GM19240 (cell line): ENCODE measurements at regions not wholly inside any gene's neighbourhood (a gene's known extent, or its start where the extent isn't known, plus 50 kb on each side); places are given as distances from the start of the nearest gene placed in this dataset.
"Not testable (repeated sequence)": the region's sequence is repeated elsewhere in the genome, so short reads cannot be mapped to it uniquely, and the experiment has no call there.

Source experiments
- DNase-seq: peaks from one replicate; pipeline ENCODE4 v3.0.0; 2011; ENCODE audit warnings: low spot score; ENCODE audit not compliant: insufficient read length

- no peak for DNase-seq
These were observed 114.0 kb upstream of the GOT2 start for GRCh38 chr16:58847902-58848661.

DNA sequence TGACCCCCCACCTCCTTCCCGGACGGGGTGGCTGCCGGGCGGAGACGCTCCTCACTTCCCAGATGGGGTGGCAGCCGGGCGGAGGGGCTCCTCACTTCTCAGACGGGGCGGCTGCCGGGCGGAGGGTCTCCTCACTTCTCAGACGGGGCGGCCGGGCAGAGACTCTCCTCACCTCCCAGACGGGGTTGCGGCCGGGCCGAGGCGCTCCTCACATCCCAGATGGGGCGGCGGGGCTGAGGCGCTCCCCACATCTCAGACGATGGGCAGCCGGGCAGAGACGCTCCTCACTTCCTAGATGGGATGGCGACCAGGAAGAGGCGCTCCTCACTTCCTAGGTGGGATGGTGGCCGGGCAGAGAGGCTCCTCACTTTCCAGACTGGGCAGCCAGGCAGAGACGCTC lies 112.1 kb upstream of the GOT2 start:
- DNase-seq: not testable (repeated sequence)

GRCh38 chr16:58843675-58844074 lies 109.6 kb upstream of the GOT2 start:
- DNase-seq: no peak

DNA sequence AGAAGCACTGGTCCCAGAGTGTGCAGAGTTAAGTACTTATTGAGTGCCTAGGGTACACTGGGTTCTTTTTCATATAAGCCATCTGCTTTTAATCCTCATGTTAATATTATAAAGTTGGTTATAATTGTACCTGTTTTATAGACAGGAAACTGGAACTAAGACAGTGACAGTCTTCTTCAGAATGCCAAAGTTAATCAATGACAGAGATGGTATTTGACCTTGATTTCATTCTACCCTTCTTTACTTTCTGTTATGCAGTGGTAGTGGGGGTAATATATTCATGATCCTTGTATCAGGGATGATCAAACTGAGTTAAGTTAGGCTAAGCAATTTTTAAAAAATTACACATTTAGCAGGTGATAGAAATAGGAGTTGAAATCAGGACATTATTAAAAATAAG lies 108.6 kb upstream of the GOT2 start:
- no peak for DNase-seq

DNA sequence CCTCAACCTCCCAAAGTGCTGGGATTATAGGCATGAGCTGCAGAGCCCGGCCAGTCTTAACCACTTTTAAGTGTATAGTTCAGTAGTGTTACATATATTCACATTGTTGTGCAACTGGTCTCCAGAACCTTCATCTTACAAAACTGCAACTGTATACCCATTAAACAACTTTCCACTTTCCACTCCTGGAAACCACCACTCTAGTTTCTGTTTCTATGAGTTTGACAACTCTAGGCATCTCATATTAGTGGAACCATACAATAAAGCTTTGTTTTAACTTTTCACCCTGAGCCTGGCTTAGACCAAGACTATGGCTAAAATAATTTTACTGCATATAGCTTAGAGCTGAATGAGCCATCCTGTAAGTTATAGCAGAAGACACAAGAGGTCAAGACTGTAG lies 108.0 kb upstream of the GOT2 start:
- no peak for DNase-seq

GRCh38 chr16:58837950-58838349 lies 103.8 kb upstream of the GOT2 start:
- no peak for DNase-seq

DNA sequence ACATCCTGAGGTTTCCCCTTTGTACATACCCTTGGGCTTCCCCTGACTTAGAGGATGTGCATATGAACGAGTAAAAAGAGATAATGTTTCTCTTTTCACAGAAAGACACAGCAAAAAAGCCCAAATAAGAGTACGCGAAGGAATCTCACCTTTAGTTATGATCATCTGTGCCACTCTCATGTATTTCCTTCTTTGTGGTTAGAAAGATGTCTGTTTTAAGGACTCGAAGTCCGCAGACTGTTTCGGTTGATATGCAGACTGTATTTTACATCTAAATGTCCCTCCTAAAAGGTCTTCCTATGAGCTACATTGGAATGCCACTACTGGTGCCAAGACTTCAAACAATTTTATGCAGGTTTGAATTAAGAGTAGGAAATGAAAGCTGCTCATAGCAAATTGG lies 102.3 kb upstream of the GOT2 start:
- no peak for DNase-seq

- DNase-seq: no peak
These were observed 98.3 kb upstream of the GOT2 start for GRCh38 chr16:58832386-58832895.

GRCh38 chr16:58831386-58831785 lies 97.3 kb upstream of the GOT2 start:
- DNase-seq: no peak

DNA sequence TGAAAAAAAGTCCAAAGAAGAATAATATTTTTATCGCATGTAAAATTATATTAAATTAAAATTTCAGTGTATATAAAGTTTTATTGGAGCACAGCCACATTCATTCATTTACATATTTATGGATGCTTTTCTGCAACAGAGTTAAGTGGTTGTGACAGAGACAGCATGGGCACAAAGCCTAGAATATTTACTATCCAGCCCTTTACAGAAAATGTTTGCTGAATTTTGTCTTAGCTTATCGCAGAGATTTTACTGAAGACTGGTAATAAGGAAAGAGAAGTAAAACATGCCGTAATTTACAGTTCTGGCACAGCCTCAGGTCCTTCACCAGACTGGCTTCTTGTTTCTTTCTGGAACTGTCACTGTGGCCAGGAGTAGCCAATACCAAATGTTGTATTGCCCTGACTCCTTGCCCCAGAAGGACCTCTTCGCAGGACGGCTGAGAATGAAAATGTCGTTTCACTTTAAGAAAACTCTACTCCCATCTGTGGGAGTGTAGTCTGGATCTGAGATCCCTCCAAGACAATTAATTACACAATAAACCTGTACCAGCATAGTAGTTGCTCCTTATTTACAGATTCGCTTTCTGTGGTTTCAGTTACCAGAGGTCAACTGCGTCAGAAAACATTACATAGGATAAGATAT lies 94.9 kb upstream of the GOT2 start:
- DNase-seq: no peak

DNA sequence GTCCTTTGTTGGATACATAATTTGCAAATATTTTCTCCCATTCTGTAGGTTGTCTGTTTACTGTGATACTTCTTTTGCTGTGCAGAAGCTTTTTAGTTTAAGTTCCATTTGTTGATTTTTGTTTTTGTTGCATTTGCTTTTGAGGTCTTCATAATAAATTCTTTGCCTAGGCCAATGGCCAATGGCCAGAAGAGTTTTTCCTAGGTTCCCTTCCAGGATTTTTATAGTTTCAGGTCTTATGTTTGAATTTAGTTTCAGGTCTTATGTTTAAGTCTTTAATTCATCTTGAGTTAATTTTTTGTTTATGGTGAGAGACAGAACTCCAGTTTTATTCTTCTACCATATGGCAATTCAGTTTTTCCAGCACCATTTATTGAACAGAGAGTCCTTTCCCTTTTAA lies 90.1 kb upstream of the GOT2 start:
- no peak for DNase-seq

GRCh38 chr16:58821886-58822285 lies 87.8 kb upstream of the GOT2 start:
- DNase-seq: no peak

- DNase-seq: no peak
These were observed 86.3 kb upstream of the GOT2 start for GRCh38 chr16:58820411-58820810.

- no peak for DNase-seq
These were observed 81.2 kb upstream of the GOT2 start for GRCh38 chr16:58815181-58815888.

DNA sequence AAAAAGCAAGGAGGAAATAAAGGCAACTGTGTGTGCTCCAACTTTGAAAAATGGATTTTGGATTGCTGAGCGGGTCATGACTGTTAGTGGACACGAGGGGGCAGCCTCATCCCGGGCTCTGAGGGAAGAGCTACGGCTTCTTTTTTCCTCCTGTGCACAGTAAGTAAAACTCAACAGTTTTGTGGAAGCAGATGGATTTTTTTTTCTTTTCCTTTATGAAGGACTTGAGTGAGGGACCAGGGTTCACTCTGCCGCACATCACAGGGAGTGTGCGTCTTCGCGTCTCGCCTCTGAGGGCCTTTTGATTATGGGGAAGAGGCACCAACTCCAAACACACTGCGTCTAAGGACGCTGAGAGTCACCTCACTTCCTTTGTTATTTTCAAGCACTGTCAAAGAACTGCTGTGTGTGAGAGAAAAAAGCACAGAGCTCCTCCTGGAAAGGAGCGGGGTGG lies 80.3 kb upstream of the GOT2 start:
- DNase-seq: peak; percentile 14

GRCh38 chr16:58809213-58809612 lies 75.1 kb upstream of the GOT2 start:
- DNase-seq: no peak

GRCh38 chr16:58807276-58807675 lies 73.2 kb upstream of the GOT2 start:
- DNase-seq: no peak

DNA sequence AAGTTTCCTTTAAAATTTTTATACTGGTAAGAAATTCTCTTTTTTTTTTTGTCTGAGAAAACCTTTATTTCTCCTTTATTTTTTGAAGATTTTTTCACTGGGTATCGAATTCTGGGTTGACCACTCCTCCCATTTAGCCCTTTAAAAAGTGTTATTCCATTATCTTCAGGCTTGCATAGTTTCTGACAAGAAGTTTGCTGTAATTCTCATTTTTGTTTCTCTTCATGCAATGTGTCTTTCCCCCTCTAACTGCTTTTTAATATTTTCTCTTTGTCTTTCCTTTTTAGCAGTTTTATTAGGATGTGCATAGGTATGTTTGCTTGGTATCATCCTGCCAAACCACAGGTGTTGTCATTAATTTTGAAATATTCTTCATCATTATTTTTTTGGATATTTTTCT lies 67.7 kb upstream of the GOT2 start:
- no peak for DNase-seq

GRCh38 chr16:58797137-58797801 lies 63.2 kb upstream of the GOT2 start:
- no peak for DNase-seq

DNA sequence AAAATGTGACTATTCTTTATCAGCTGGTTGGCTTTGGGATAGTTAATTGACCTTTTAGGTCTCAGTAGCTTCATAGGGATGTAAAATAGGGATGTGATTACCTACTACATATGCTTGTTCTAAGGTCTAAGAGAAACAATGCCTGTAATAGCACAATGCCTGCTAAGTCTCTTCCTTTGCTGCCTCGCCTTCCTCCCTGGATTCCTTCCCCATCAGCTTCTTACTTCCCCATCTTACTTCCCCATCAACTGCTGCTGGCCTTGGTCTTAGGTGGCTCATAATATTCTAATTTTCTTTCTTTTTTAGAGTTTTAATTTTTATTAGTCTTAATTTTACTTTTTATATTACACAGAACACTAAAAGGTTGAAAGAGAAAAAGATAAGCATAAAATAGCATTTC lies 59.2 kb upstream of the GOT2 start:
- no peak for DNase-seq

DNA sequence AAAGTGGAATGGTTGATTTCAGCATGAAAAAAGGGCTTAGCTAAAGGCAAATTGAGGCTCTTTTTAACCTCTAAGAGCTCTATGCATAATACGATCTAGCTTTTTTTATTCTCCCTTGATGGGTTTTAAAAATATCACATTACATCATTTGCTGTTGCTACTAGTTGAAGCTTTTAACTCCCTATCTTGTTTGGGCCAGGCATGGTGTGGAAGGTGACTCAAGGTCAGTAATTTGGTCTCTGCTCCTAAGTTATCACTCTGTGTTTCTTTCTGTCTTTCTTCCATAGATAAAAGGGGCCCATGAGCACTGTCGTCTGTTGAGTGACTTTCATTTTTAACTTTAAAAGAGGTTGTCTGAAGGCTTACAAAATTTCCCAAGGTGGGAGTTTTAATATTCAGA lies 58.1 kb upstream of the GOT2 start:
- no peak for DNase-seq
